Neural crest cell (in vitro differentiated cells): ENCODE measurements at regions not wholly inside any gene's neighbourhood (a gene's known extent, or its start where the extent isn't known, plus 50 kb on each side); places are given as distances from the start of the nearest gene placed in this dataset.

Experiments used
- DNase-seq: peaks from one replicate; pipeline ENCODE4 v3.0.0; 2021; ENCODE audit warnings: low read depth, mixed read lengths, low spot score
- H3K27ac Mint-ChIP-seq: one replicate; pipeline ENCODE4 v1.8.0; 2021; ENCODE audit warnings: mild to moderate bottlenecking, mixed read lengths; ENCODE audit not compliant: unreplicated experiment
- H3K27me3 Mint-ChIP-seq: 2 replicates; pipeline ENCODE4 v1.8.0; 2021; ENCODE audit warnings: low read depth, mild to moderate bottlenecking, mixed read lengths
- H3K36me3 Mint-ChIP-seq: 2 replicates; pipeline ENCODE4 v1.8.0; 2021; ENCODE audit warnings: low read depth, mild to moderate bottlenecking, mixed read lengths
- H3K4me1 Mint-ChIP-seq: 2 replicates; pipeline ENCODE4 v1.8.0; 2021; ENCODE audit warnings: mixed read lengths
- H3K4me3 Mint-ChIP-seq: one replicate; pipeline ENCODE4 v1.8.0; 2021; ENCODE audit warnings: mild to moderate bottlenecking, mixed read lengths
- H3K9me3 Mint-ChIP-seq: 2 replicates; pipeline ENCODE4 v1.8.0; 2021; ENCODE audit warnings: mixed read lengths
- TF ChIP-seq, protein P1 (sequence below): fragments of 200-600 bp; sonication (generic); conservative IDR thresholded peaks from 2 replicates; pipeline ENCODE4 v1.5.0; 2021; ENCODE audit warnings: antibody characterized with exemption, mild to moderate bottlenecking

- H3K9me3 Mint-ChIP-seq = peaks cover 16% of the 10 kb centered on the region
- no peaks in the 10 kb centered on the region for H3K4me1 Mint-ChIP-seq
- no peaks in the 10 kb centered on the region for H3K27me3 Mint-ChIP-seq
- TF ChIP-seq, protein P1, sequence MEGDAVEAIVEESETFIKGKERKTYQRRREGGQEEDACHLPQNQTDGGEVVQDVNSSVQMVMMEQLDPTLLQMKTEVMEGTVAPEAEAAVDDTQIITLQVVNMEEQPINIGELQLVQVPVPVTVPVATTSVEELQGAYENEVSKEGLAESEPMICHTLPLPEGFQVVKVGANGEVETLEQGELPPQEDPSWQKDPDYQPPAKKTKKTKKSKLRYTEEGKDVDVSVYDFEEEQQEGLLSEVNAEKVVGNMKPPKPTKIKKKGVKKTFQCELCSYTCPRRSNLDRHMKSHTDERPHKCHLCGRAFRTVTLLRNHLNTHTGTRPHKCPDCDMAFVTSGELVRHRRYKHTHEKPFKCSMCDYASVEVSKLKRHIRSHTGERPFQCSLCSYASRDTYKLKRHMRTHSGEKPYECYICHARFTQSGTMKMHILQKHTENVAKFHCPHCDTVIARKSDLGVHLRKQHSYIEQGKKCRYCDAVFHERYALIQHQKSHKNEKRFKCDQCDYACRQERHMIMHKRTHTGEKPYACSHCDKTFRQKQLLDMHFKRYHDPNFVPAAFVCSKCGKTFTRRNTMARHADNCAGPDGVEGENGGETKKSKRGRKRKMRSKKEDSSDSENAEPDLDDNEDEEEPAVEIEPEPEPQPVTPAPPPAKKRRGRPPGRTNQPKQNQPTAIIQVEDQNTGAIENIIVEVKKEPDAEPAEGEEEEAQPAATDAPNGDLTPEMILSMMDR = no peak
- no peak for DNase-seq
- H3K27ac Mint-ChIP-seq = no peak overlapping the region
- H3K4me3 Mint-ChIP-seq = no peak overlapping the region
- H3K36me3 Mint-ChIP-seq = peaks cover 7% of the 10 kb centered on the region
Measured at GRCh38 chr18:29605365-29605764, 1428.4 kb upstream of the CDH2 start.

DNA sequence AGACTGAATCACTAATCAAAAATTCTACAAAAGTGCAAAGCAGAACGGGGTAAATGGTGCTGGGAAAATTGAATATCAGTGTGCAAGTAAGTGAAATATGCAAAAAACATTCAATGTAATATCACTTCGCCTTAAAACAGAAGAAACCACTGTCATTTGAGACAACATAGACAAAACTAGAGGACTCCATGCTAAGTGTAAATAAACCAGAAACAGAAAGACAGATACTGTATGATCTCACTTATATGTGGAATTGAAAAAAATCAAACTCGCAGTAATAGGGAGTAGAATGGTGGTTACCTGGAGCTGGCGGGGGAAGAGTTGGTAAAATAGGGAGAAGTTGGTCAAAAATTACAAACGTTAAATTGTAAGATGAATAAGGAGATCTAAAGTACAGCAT lies 1420.0 kb upstream of the CDH2 start:
- H3K9me3 Mint-ChIP-seq = peaks cover 4% of the 10 kb centered on the region
- H3K36me3 Mint-ChIP-seq = no peaks in the 10 kb centered on the region
- H3K27ac Mint-ChIP-seq = no peak overlapping the region
- no peaks in the 10 kb centered on the region for H3K27me3 Mint-ChIP-seq
- H3K4me3 Mint-ChIP-seq = no peak overlapping the region
- TF ChIP-seq, protein P1 = no peak
- DNase-seq = no peak
- no peaks in the 10 kb centered on the region for H3K4me1 Mint-ChIP-seq

GRCh38 chr18:29594493-29594892 lies 1417.6 kb upstream of the CDH2 start:
- H3K4me1 Mint-ChIP-seq = no peaks in the 10 kb centered on the region
- H3K27ac Mint-ChIP-seq = no peak overlapping the region
- no peaks in the 10 kb centered on the region for H3K27me3 Mint-ChIP-seq
- no peaks in the 10 kb centered on the region for H3K36me3 Mint-ChIP-seq
- TF ChIP-seq, protein P1 = no peak
- no peak overlapping the region for H3K4me3 Mint-ChIP-seq
- peaks cover 5% of the 10 kb centered on the region for H3K9me3 Mint-ChIP-seq
- DNase-seq = no peak

DNA sequence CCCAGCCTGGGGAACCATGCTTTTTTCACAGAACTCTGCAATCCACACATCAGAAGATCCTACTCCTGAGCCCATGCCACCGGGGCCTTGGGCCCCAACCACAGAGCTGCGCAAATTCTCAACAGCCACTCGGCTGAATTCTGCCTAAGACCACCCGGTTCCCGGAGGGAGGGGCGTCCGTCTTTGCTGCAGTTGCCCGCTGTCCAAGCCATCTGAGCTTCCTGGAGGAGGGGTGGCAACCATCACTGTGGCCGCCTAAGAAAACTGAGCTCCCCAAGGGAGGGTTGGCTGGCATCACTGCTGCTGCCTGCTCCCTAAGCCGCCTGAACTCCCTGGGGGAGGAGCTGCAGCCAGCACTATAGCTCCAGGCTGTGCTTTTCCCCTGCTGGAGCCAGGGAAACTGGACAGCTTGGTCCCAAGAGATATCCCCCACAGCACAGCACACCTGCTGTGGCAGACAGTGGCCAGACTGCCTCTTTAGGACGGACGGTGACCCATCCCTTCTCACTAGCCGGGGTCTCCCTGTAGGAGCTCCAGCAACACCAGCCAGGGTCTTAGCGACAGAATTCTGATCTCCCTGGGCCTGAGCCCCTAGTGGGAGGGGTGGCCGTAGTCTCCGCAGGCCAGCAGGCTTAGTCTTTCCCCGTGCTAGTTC lies 1411.6 kb upstream of the CDH2 start:
- Mint-ChIP-seq H3K9me3 (peaks cover 8% of the 10 kb centered on the region), H3K36me3 (no peaks in the 10 kb centered on the region), H3K27me3 (no peaks in the 10 kb centered on the region), H3K27ac (no peak overlapping the region), H3K4me3 (no peak overlapping the region), H3K4me1 (no peaks in the 10 kb centered on the region)
- no peak for DNase-seq
- TF ChIP-seq, protein P1 = no peak

DNA sequence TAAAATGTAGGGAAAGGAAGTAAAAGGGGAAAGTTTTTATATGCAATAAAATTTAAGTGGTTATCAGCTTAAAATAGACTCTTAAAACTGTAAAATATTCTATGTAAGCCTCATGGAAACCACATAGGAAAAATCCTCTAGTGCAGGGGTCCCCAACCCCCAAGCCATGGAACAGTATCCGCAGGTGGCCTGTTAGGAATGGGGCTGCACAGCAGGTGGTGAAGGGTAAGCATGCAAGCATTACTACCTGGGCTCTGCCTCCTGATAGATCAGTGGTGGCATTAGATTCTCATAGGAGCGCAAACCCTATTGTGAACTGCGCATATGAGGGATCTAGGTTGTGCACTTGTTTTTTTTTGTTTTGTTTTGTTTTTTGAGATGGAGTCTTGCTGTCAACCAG lies 1409.3 kb upstream of the CDH2 start:
- no peaks in the 10 kb centered on the region for H3K4me1 Mint-ChIP-seq
- no peak for DNase-seq
- H3K36me3 Mint-ChIP-seq = no peaks in the 10 kb centered on the region
- no peak overlapping the region for H3K27ac Mint-ChIP-seq
- H3K9me3 Mint-ChIP-seq = peaks cover 6% of the 10 kb centered on the region
- no peaks in the 10 kb centered on the region for H3K27me3 Mint-ChIP-seq
- H3K4me3 Mint-ChIP-seq = no peak overlapping the region
- TF ChIP-seq, protein P1 = no peak
